DOHH2 (cell line): ENCODE measurements at regions not wholly inside any gene's neighbourhood (a gene's known extent, or its start where the extent isn't known, plus 50 kb on each side); places are given as distances from the start of the nearest gene placed in this dataset.

ENCODE experiments used
- EZH2phosphoT487 ChIP-seq: fragments of 200-600 bp; sonication (generic); IDR thresholded peaks from 2 replicates; pipeline ENCODE4 v1.6.1; 2017; ENCODE audit warnings: borderline replicate concordance, mild to moderate bottlenecking, antibody characterized with exemption, low read length, moderate library complexity, mixed read lengths
- TF ChIP-seq, protein P1 (sequence below): fragments of 200-600 bp; sonication (generic); IDR thresholded peaks from one replicate; pipeline ENCODE4 v1.5.1; 2014; ENCODE audit warnings: antibody characterized with exemption, mild to moderate bottlenecking, low read depth, low read length; ENCODE audit not compliant: poor library complexity, severe bottlenecking

DNA sequence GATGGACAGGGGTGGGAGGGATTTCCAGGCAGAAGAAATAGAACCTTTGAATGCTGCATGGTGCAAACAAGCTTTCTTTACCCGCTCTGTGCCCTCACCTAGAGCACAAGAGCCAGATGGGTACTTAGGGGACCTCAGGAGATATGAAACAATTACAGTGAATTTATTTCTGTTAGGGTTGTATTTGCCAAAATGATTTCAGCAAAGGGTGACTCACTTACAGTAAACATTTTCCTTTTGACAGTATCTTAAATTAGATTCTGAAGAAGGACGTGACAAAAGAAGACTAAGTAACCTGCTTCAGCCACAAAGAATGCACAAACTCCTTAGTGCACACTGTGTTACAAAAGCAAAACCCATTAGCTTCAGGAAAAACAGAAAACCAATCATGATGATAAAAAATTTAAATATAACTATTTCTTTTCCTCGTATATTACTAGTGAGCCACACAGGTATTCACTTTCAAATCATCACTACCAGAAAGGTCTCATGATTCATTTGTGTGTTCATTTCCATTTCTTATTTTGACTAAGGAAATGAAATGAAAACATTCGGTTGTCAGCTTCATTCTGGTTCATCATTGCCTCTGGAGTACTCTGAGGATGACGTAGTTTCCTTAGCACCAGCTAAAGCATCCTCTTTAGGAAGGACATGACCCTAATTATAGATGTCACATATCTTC lies 158.8 kb downstream of the NHLRC3 start:
- TF ChIP-seq, protein P1, sequence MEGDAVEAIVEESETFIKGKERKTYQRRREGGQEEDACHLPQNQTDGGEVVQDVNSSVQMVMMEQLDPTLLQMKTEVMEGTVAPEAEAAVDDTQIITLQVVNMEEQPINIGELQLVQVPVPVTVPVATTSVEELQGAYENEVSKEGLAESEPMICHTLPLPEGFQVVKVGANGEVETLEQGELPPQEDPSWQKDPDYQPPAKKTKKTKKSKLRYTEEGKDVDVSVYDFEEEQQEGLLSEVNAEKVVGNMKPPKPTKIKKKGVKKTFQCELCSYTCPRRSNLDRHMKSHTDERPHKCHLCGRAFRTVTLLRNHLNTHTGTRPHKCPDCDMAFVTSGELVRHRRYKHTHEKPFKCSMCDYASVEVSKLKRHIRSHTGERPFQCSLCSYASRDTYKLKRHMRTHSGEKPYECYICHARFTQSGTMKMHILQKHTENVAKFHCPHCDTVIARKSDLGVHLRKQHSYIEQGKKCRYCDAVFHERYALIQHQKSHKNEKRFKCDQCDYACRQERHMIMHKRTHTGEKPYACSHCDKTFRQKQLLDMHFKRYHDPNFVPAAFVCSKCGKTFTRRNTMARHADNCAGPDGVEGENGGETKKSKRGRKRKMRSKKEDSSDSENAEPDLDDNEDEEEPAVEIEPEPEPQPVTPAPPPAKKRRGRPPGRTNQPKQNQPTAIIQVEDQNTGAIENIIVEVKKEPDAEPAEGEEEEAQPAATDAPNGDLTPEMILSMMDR: no peak
- no peak for TF ChIP-seq EZH2phosphoT487
